H1 (cell line): ENCODE measurements at regions not wholly inside any gene's neighbourhood (a gene's known extent, or its start where the extent isn't known, plus 50 kb on each side); places are given as distances from the start of the nearest gene placed in this dataset.

Experiments
- CTCF ChIA-PET: fragments of 300-600 bp; sonication (Branson Sonifier 250); formaldehyde crosslinking; loops from one replicate; lab custom pipeline; 2021; ENCODE audit not compliant: partially characterized antibody; lab: Charles Lee
- POLR2A ChIA-PET: fragments of 300-600 bp; sonication (Branson Sonifier 250); formaldehyde crosslinking; loops from one replicate; lab custom pipeline; 2021; ENCODE audit warnings: inconsistent platforms; ENCODE audit not compliant: partially characterized antibody; lab: Charles Lee
- DNase-seq, 2 experiments: peaks; one replicate each; pipeline versions ENCODE4 v3.0.0 to v3.0.0-alpha.2; 2010 to 2022; ENCODE audit warnings: low spot score in 2 of 2, low read depth in 1 of 2, mixed read lengths in 1 of 2
- FAIRE-seq: peaks from 2 replicates; lab custom pipeline; 2011; peaks lifted over from hg19 to GRCh38; lab: Jason Lieb, UNC
- H2AFZ ChIP-seq: 2 replicates; pipeline ENCODE4 v1.8.1; 2012; ENCODE audit warnings: low read length, inconsistent platforms
- H2AK5ac ChIP-seq: 2 replicates; pipeline ENCODE4 v1.6.1; 2013; ENCODE audit warnings: low read depth, low read length
- H2BK120ac ChIP-seq: replicated peaks from 2 replicates; pipeline ENCODE3; 2013; ENCODE audit warnings: low read depth, low read length, inconsistent platforms
- H2BK12ac ChIP-seq: 2 replicates; pipeline ENCODE4 v1.6.1; 2013; ENCODE audit warnings: low read depth, low read length
- H2BK15ac ChIP-seq: 2 replicates; pipeline ENCODE4 v1.6.1; 2013; ENCODE audit warnings: low read length
- H2BK20ac ChIP-seq: 2 replicates; pipeline ENCODE4 v1.6.1; 2013; ENCODE audit warnings: low read length
- H2BK5ac ChIP-seq: 2 replicates; pipeline ENCODE4 v1.6.1; 2013; ENCODE audit warnings: low read depth, low read length
- H3K14ac ChIP-seq: 2 replicates; pipeline ENCODE4 v1.6.1; 2013; ENCODE audit warnings: inconsistent platforms; ENCODE audit not compliant: insufficient read length
- H3K18ac ChIP-seq: 2 replicates; pipeline ENCODE4 v1.6.1; 2013; ENCODE audit warnings: low read length; ENCODE audit errors: extremely low read depth
- H3K23ac ChIP-seq: 2 replicates; pipeline ENCODE4 v1.6.1; 2013; ENCODE audit warnings: inconsistent platforms; ENCODE audit not compliant: insufficient read length
- H3K23me2 ChIP-seq: 2 replicates; pipeline ENCODE4 v1.6.1; 2013; ENCODE audit warnings: low read depth, low read length
- H3K27ac ChIP-seq: 2 replicates; pipeline ENCODE4 v1.6.1; 2011; ENCODE audit warnings: low read depth, low read length, inconsistent platforms
- H3K27me3 ChIP-seq, 4 experiments: replicated peaks in 1 of 4; 1 replicate in 1 of 4; 2 replicates in 3 of 4; pipeline versions ENCODE4 v1.6.1 to v1.8.1; 2011 to 2013; ENCODE audit warnings: low read length in 3 of 4, mild to moderate bottlenecking in 3 of 4, inconsistent platforms in 2 of 4, mixed read lengths in 2 of 4, moderate library complexity in 1 of 4; ENCODE audit not compliant: control insufficient read depth in 3 of 4, insufficient read depth in 3 of 4; ENCODE audit errors: extremely low read depth in 1 of 4
- H3K36me3 ChIP-seq, 4 experiments: 2 replicates each; pipeline versions ENCODE4 v1.6.1 to v1.8.1; 2011 to 2013; ENCODE audit warnings: mild to moderate bottlenecking in 4 of 4, low read length in 3 of 4, moderate library complexity in 2 of 4, control low read depth in 1 of 4, inconsistent platforms in 1 of 4; ENCODE audit not compliant: insufficient read depth in 4 of 4, control insufficient read depth in 2 of 4
- H3K4ac ChIP-seq: replicated peaks from 2 replicates; pipeline ENCODE3; 2013; ENCODE audit warnings: low read length, low read depth, mixed read lengths, inconsistent platforms; ENCODE audit not compliant: insufficient read length
- H3K4me1 ChIP-seq, 4 experiments: replicated peaks in 1 of 4; 1 replicate in 1 of 4; 2 replicates in 3 of 4; pipeline versions ENCODE4 v1.6.1 to v1.8.1; 2011 to 2013; ENCODE audit warnings: low read length in 3 of 4, inconsistent platforms in 2 of 4, mixed read lengths in 1 of 4; ENCODE audit not compliant: insufficient read depth in 4 of 4, control insufficient read depth in 3 of 4
- H3K4me2 ChIP-seq, 2 experiments: 2 replicates each; pipeline versions ENCODE4 v1.6.1 to v1.8.1; 2011 to 2013; ENCODE audit warnings: low read depth in 2 of 2, low read length in 2 of 2, control low read depth in 1 of 2, inconsistent platforms in 1 of 2, mild to moderate bottlenecking in 1 of 2; ENCODE audit not compliant: insufficient read depth in 1 of 2
- H3K4me3 ChIP-seq, 4 experiments: fragments of 200-600, 300-600 bp in 1 of 4; sonication (generic), shearing (Covaris generic), sonication (Bioruptor Twin) in 1 of 4; 2 replicates each; pipeline versions ENCODE4 v1.5.1 to v1.8.1; 2011 to 2016; ENCODE audit warnings: low read length in 4 of 4, low read depth in 3 of 4, control low read depth in 2 of 4, inconsistent platforms in 2 of 4, mild to moderate bottlenecking in 2 of 4, mixed read lengths in 1 of 4, moderate library complexity in 1 of 4; ENCODE audit not compliant: insufficient read depth in 2 of 4; ENCODE audit errors: extremely low read depth in 1 of 4
- H3K56ac ChIP-seq: replicated peaks from 2 replicates; pipeline ENCODE3; 2013; ENCODE audit warnings: low read depth, mild to moderate bottlenecking, mixed read lengths, low read length, inconsistent platforms; ENCODE audit not compliant: insufficient read length
- H3K79me1 ChIP-seq: 2 replicates; pipeline ENCODE4 v1.6.1; 2013; ENCODE audit warnings: low read depth, low read length, control low read depth
- H3K79me2 ChIP-seq, 2 experiments: 2 replicates each; pipeline versions ENCODE4 v1.6.1 to v1.8.1; 2012 to 2013; ENCODE audit warnings: low read length in 2 of 2, mild to moderate bottlenecking in 2 of 2, inconsistent platforms in 1 of 2; ENCODE audit not compliant: insufficient read depth in 2 of 2, control insufficient read depth in 1 of 2
- H3K9ac ChIP-seq, 4 experiments: replicated peaks in 1 of 4; 1 replicate in 1 of 4; 2 replicates in 3 of 4; pipeline versions ENCODE4 v1.6.1 to v1.8.1; 2011 to 2013; ENCODE audit warnings: low read depth in 3 of 4, low read length in 3 of 4, control low read depth in 2 of 4, mild to moderate bottlenecking in 2 of 4, moderate library complexity in 2 of 4, inconsistent platforms in 1 of 4; ENCODE audit errors: extremely low read depth in 1 of 4
- H3K9me3 ChIP-seq, 2 experiments: 2 replicates each; pipeline versions ENCODE4 v1.6.1 to v1.8.1; 2012 to 2013; ENCODE audit warnings: mild to moderate bottlenecking in 2 of 2, moderate library complexity in 2 of 2, control low read depth in 1 of 2, inconsistent platforms in 1 of 2, low read depth in 1 of 2, low read length in 1 of 2, mixed read lengths in 1 of 2; ENCODE audit not compliant: insufficient read depth in 2 of 2
- H4K20me1 ChIP-seq, 2 experiments: replicated peaks in 1 of 2; 2 replicates each; pipeline versions ENCODE3 to v1.8.1; 2011 to 2013; ENCODE audit warnings: inconsistent platforms in 2 of 2, low read length in 2 of 2, mild to moderate bottlenecking in 1 of 2; ENCODE audit not compliant: insufficient read depth in 2 of 2, control insufficient read depth in 1 of 2
- H4K5ac ChIP-seq: 2 replicates; pipeline ENCODE4 v1.6.1; 2013; ENCODE audit warnings: low read length, low read depth, mixed read lengths, inconsistent platforms; ENCODE audit not compliant: insufficient read length
- H4K8ac ChIP-seq: 2 replicates; pipeline ENCODE4 v1.8.0; 2013; ENCODE audit warnings: mild to moderate bottlenecking, moderate library complexity, low read length, inconsistent platforms; ENCODE audit not compliant: insufficient read depth; ENCODE audit errors: extremely low read depth
- H4K91ac ChIP-seq: replicated peaks from 2 replicates; pipeline ENCODE3; 2013; ENCODE audit warnings: low read length, mixed read lengths, inconsistent platforms; ENCODE audit not compliant: insufficient read length
- ATF3 ChIP-seq: IDR thresholded peaks from 2 replicates; pipeline ENCODE4 v1.6.1; 2011; ENCODE audit warnings: low read depth, mild to moderate bottlenecking, low read length; ENCODE audit not compliant: insufficient read depth
- BACH1 ChIP-seq: IDR thresholded peaks from 2 replicates; pipeline ENCODE4 v1.6.1; 2012; ENCODE audit warnings: low read length, improper control_type of control experiment
- CBX8 ChIP-seq: fragments of 300-800, 300-1000 bp; sonication (generic); IDR thresholded peaks from 2 replicates; pipeline ENCODE4 v1.7.1; 2016; ENCODE audit warnings: low read depth, low read length, borderline replicate concordance
- EP300 ChIP-seq, 2 experiments: IDR thresholded peaks; 1 replicate in 1 of 2; 2 replicates in 1 of 2; pipeline ENCODE4 v1.6.1; 2011 to 2012; ENCODE audit warnings: low read depth in 2 of 2, low read length in 2 of 2, mild to moderate bottlenecking in 2 of 2, borderline replicate concordance in 1 of 2, inconsistent platforms in 1 of 2, moderate library complexity in 1 of 2
- EZH2 ChIP-seq: fragments of 200-600 bp; sonication (generic); IDR thresholded peaks from 2 replicates; pipeline ENCODE4 v1.7.1; 2012; ENCODE audit warnings: low read depth, mild to moderate bottlenecking, moderate library complexity, low read length, inconsistent platforms; ENCODE audit not compliant: severe bottlenecking
- HDAC2 ChIP-seq, 2 experiments: fragments of 300-600 bp in 1 of 2; sonication (generic) in 1 of 2; IDR thresholded peaks; 2 replicates each; pipeline ENCODE4 v1.6.1; 2011 to 2012; ENCODE audit warnings: low read depth in 2 of 2, low read length in 2 of 2, mild to moderate bottlenecking in 2 of 2, moderate library complexity in 2 of 2, borderline replicate concordance in 1 of 2, inconsistent platforms in 1 of 2
- HDAC6 ChIP-seq: IDR thresholded peaks from one replicate; pipeline ENCODE4 v1.7.1; 2012; ENCODE audit warnings: low read depth, mild to moderate bottlenecking, inconsistent platforms, low read length, moderate library complexity
- JUN ChIP-seq: IDR thresholded peaks from 2 replicates; pipeline ENCODE4 v1.6.1; 2011; ENCODE audit warnings: low read depth, mild to moderate bottlenecking, improper control_type of control experiment, low read length
- NANOG ChIP-seq: IDR thresholded peaks from 2 replicates; pipeline ENCODE4 v1.6.1; 2011; ENCODE audit warnings: low read length, low read depth, mild to moderate bottlenecking, inconsistent platforms; ENCODE audit not compliant: insufficient read depth, poor library complexity, severe bottlenecking
- SP2 ChIP-seq: IDR thresholded peaks from 2 replicates; pipeline ENCODE4 v1.6.1; 2012; ENCODE audit warnings: mild to moderate bottlenecking, low read length, inconsistent platforms
- SP4 ChIP-seq: IDR thresholded peaks from 2 replicates; pipeline ENCODE4 v1.6.1; 2012; ENCODE audit warnings: low read length, inconsistent platforms
- SRF ChIP-seq: IDR thresholded peaks from 2 replicates; pipeline ENCODE4 v1.6.1; 2011; ENCODE audit warnings: mild to moderate bottlenecking, low read depth, low read length, moderate library complexity
- WGBS, 2 experiments: shearing (Covaris generic) in 1 of 2; methylation state at CpG; one replicate each; pipeline versions ENCODE4 v1.1.6 to v1.1.7; 2013 to 2015; ENCODE audit warnings: low lambda C conversion rate in 2 of 2, mixed read lengths in 2 of 2, inconsistent platforms in 1 of 2, low coverage in 1 of 2, missing lambda C conversion rate in 1 of 2; ENCODE audit not compliant: insufficient replicate concordance in 2 of 2, insufficient coverage in 1 of 2, insufficient read length in 1 of 2; ENCODE audit errors: extremely low coverage in 1 of 2, missing lambda C conversion rate in 1 of 2; 5-methylcytosine and 5-hydroxymethylcytosine counted together

- Histone ChIP-seq H4K8ac (no peak overlapping the region), H3K56ac (no peak overlapping the region), H2BK15ac (no peak overlapping the region), H3K27me3 (no peaks in the 10 kb centered on the region), H4K91ac (no peak overlapping the region), H3K4ac (no peak overlapping the region), H3K14ac (no peak overlapping the region), H3K4me1 (no peaks in the 10 kb centered on the region), H3K27ac (no peak overlapping the region), H3K23me2 (no peaks in the 10 kb centered on the region), H2AFZ (no peak overlapping the region), H3K79me2 (no peaks in the 10 kb centered on the region), H3K9me3 (no peaks in the 10 kb centered on the region; a peak in 1 of 4 replicates), H3K79me1 (no peaks in the 10 kb centered on the region), H3K36me3 (no peaks in the 10 kb centered on the region), H3K23ac (no peak overlapping the region), H2BK120ac (no peak overlapping the region), H2BK12ac (no peak overlapping the region), H2BK20ac (no peak overlapping the region), H2BK5ac (no peak overlapping the region), H3K9ac (no peak overlapping the region), H3K4me3 (no peak overlapping the region), H2AK5ac (no peak overlapping the region), H4K5ac (no peak overlapping the region), H4K20me1 (no peaks in the 10 kb centered on the region), H3K4me2 (no peak overlapping the region), H3K18ac (no peak overlapping the region)
- ChIA-PET POLR2A (no interaction called here), CTCF (interaction anchor here (0.8 to 3.0 kb wide), 3 partner anchors 8 to 97 kb away, joined by 3 to 11 read pairs (median 3); no protein-coding TSS in a partner anchor)
- 85% methylated on average over 4 of the region's 4 CpGs; no CpG with 5 or more reads in 1 of the 2 experiments for WGBS, 2 experiments
- no peak for FAIRE-seq
- no peak for DNase-seq
- TF ChIP-seq EP300 (IDR thresholded peaks at IDR 0.05; ENCODE audit: borderline replicate concordance in 1 of 2, low read depth in 2 of 2, low read length in 2 of 2) (no peak), ATF3 (no peak), SP2 (no peak), SRF (no peak), JUN (no peak), HDAC2 (IDR thresholded peaks at IDR 0.05; ENCODE audit: borderline replicate concordance in 1 of 2, low read depth in 2 of 2, low read length in 2 of 2) (no peak), EZH2 (no peak), NANOG (no peak), CBX8 (no peak), HDAC6 (no peak), BACH1 (no peak), SP4 (no peak)
Observed at GRCh38 chr6:15065261-15065989, 180.4 kb upstream of the JARID2 start.
